ENCODE measurements at regions not wholly inside any gene's neighbourhood (a gene's known extent, or its start where the extent isn't known, plus 50 kb on each side); places are given as distances from the start of the nearest gene placed in this dataset.

DNA sequence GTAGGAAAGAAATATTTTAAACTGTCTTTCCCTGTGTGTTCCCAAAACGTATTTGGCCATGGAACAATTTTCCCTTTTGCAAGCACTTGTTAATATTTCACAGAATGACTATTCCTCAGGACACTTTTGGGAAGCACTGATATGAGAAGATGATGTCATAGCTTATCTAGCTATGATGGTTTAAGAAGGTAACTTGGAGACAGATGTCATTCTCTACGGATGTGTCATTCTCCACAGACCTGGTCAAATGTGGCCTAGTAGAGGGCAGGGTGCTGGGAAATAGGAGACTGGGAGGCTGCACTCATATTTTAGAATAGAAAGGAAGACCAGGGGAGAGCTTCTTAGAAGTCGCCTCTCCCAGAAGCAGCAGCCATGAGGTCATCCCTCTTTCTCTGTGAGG, 220.7 kb upstream of the GLI3 start:
- TF ChIP-seq, protein P1, sequence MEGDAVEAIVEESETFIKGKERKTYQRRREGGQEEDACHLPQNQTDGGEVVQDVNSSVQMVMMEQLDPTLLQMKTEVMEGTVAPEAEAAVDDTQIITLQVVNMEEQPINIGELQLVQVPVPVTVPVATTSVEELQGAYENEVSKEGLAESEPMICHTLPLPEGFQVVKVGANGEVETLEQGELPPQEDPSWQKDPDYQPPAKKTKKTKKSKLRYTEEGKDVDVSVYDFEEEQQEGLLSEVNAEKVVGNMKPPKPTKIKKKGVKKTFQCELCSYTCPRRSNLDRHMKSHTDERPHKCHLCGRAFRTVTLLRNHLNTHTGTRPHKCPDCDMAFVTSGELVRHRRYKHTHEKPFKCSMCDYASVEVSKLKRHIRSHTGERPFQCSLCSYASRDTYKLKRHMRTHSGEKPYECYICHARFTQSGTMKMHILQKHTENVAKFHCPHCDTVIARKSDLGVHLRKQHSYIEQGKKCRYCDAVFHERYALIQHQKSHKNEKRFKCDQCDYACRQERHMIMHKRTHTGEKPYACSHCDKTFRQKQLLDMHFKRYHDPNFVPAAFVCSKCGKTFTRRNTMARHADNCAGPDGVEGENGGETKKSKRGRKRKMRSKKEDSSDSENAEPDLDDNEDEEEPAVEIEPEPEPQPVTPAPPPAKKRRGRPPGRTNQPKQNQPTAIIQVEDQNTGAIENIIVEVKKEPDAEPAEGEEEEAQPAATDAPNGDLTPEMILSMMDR (IDR thresholded peaks at IDR 0.05; ENCODE audit: insufficient read depth, low read length, poor library complexity, severe bottlenecking) = no peak
- TF ChIP-seq EZH2phosphoT487 (conservative IDR thresholded peaks at IDR 0.05; ENCODE audit: low read length) = no peak

Data from SU-DHL-6 (cell line).